Immature natural killer cell (primary cell): ENCODE measurements at regions not wholly inside any gene's neighbourhood (a gene's known extent, or its start where the extent isn't known, plus 50 kb on each side); places are given as distances from the start of the nearest gene placed in this dataset.
"Not testable (repeated sequence)": the region's sequence is repeated elsewhere in the genome, so short reads cannot be mapped to it uniquely, and the experiment has no call there.

Experiments used
- DNase-seq, 3 donors: peaks; one replicate each; pipeline ENCODE4 v3.0.0; 2022; ENCODE audit warnings: mixed read lengths in 1 of 3
- H3K27ac Mint-ChIP-seq, 6 donors: one replicate each; pipeline ENCODE4 v1.8.0; 2020; ENCODE audit warnings: mixed read lengths in 6 of 6, mild to moderate bottlenecking in 5 of 6, inconsistent platforms in 4 of 6, moderate library complexity in 3 of 6
- H3K27me3 Mint-ChIP-seq, 3 donors: one replicate each; pipeline ENCODE4 v1.8.0; 2020 to 2021; ENCODE audit warnings: low read depth in 3 of 3, mild to moderate bottlenecking in 3 of 3, mixed read lengths in 3 of 3, moderate library complexity in 3 of 3, inconsistent platforms in 1 of 3
- H3K36me3 Mint-ChIP-seq, 3 donors: one replicate each; pipeline ENCODE4 v1.8.0; 2020; ENCODE audit warnings: mixed read lengths in 3 of 3, inconsistent platforms in 2 of 3, mild to moderate bottlenecking in 2 of 3
- H3K4me1 Mint-ChIP-seq, 2 donors: one replicate each; pipeline ENCODE4 v1.8.0; 2020; ENCODE audit warnings: inconsistent platforms in 2 of 2, mild to moderate bottlenecking in 2 of 2, mixed read lengths in 2 of 2, moderate library complexity in 1 of 2
- H3K4me3 Mint-ChIP-seq, 5 donors: one replicate each; pipeline ENCODE4 v1.8.0; 2020; ENCODE audit warnings: mild to moderate bottlenecking in 5 of 5, mixed read lengths in 5 of 5, inconsistent platforms in 3 of 5, moderate library complexity in 3 of 5
- H3K9me3 Mint-ChIP-seq, 6 donors: one replicate each; pipeline ENCODE4 v1.8.0; 2020; ENCODE audit warnings: mild to moderate bottlenecking in 6 of 6, mixed read lengths in 6 of 6, inconsistent platforms in 4 of 6, moderate library complexity in 3 of 6

DNA sequence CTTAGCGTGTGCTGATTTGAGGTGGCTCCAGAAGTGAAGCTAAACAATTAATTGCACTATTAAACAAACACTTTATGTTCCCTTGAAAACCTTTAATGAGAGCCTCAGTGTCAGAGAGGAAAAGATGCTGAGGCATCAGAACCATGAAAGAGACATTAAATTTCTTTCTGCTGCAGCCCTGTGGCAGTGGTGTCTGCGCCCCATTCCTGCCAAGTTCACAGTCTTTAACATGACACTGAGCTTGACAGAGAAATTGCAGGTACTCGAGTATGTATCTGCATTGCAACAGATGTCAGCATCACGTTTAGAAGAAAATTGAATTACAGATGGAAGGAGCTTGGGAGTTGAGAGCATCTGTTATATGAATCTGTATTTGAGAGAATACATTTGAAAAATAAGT lies 111.3 kb upstream of the CREB1 start:
- no peak overlapping the region for H3K4me3 Mint-ChIP-seq
- peaks cover 0 to 13% (median 7%) of the 10 kb centered on the region in 6 donors for H3K9me3 Mint-ChIP-seq
- H3K36me3 Mint-ChIP-seq = peaks cover 0 to 5% (median 0%) of the 10 kb centered on the region in 3 donors
- H3K4me1 Mint-ChIP-seq = peaks cover 17 to 35% of the 10 kb centered on the region in 2 donors
- H3K27me3 Mint-ChIP-seq = peaks cover 17 to 24% (median 18%) of the 10 kb centered on the region in 3 donors
- H3K27ac Mint-ChIP-seq = no peak overlapping the region
- DNase-seq = no peak

DNA sequence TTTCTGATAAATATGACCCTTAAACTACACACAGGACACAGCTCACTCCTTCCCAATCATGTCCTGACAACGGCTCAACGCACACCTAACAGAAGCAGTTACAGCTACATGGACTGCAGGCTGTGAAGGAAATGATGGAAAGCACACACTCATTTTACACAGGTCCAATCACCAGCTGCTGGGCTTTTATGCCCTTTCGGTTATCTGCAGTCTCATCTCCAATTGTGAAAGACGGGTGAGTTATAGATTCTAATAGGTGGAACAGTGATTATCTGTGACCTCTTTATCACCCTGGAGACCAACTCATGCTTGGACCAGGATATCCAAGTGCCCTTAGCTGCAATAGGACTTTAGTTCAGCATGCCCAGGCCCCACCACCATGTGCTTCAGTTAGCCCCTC lies 110.4 kb upstream of the CREB1 start:
- Mint-ChIP-seq H3K36me3 (peaks cover 0 to 5% (median 0%) of the 10 kb centered on the region in 3 donors), H3K4me3 (no peak overlapping the region), H3K4me1 (peaks cover 26 to 44% of the 10 kb centered on the region in 2 donors), H3K9me3 (peaks cover 3 to 18% (median 12%) of the 10 kb centered on the region in 6 donors), H3K27me3 (peaks cover 22 to 25% (median 23%) of the 10 kb centered on the region in 3 donors), H3K27ac (no peak overlapping the region)
- DNase-seq = no peak

DNA sequence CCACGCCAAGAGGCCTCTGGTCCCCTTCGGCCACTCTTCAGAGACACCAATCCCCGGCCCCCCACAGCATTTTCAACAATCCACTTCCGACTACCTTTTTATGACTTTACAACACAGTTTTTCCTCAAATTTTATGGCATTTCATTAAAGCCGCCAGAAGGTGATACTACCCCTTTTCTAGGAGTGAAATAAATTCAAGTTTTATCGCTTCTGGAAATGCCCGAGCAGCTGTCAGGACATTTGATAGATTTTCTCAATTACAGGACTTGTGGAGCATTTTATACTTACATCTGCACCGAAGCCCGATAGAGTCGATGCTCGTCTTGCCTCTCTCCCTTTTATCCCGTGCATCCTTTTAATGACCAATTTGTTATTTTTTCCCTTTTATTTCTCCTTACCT lies 108.1 kb upstream of the CREB1 start:
- Mint-ChIP-seq H3K36me3 (peaks cover 0 to 5% (median 0%) of the 10 kb centered on the region in 3 donors), H3K4me1 (peaks cover 36 to 57% of the 10 kb centered on the region in 2 donors), H3K4me3 (no peak overlapping the region), H3K9me3 (peaks cover 3 to 18% (median 12%) of the 10 kb centered on the region in 6 donors), H3K27me3 (peaks cover 20 to 23% (median 22%) of the 10 kb centered on the region in 3 donors), H3K27ac (no peak overlapping the region)
- DNase-seq = no peak

DNA sequence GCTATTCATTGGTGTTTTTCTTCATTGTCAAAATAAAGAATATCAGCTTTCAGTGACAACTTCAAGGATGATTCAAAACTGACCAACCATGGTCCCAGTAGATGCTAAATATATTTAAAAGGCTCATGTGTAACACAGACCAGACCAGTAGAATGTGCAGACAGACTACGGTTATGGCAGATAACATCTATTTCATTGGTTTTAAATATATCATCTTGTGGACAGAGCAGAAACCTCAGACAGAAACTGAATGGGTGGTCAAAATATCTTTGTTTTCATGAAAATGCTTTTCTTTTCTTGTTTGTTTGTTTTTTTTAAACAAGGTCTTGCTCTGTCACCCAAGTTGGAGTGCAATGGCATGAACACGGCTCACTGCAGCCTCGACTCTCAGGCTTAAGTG lies 107.4 kb upstream of the CREB1 start:
- H3K9me3 Mint-ChIP-seq = peaks cover 3 to 18% (median 12%) of the 10 kb centered on the region in 6 donors
- peaks cover 34 to 49% of the 10 kb centered on the region in 2 donors for H3K4me1 Mint-ChIP-seq
- peak in 1 of 3 donors; percentile 2 for DNase-seq
- H3K27ac Mint-ChIP-seq = peak overlapping the region in 2 of 6 donors; percentile 11 to 73
- peaks cover 20 to 23% (median 22%) of the 10 kb centered on the region in 3 donors for H3K27me3 Mint-ChIP-seq
- peak overlapping the region in 1 of 5 donors; percentile 76 for H3K4me3 Mint-ChIP-seq
- peaks cover 0 to 5% (median 0%) of the 10 kb centered on the region in 3 donors for H3K36me3 Mint-ChIP-seq

DNA sequence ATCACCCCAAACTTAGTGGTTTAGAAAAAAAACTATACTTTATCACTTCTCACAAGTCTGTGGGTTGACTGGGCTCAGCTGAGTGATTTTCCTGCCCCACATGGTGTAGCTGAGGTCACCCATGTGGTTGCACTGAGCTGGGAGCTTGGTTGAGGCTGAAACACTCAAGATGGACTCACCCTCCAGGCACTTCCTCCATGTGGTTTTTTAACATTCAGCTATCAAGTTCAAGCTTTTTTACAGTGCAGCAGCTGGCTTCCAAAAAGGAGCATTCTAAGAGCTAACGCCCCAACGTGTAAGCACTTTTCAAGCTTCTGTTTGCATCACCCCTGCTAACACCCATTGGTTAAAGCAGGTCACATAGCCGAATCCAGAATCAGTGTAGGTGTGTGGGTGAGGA lies 105.9 kb upstream of the CREB1 start:
- peaks cover 32 to 43% of the 10 kb centered on the region in 2 donors for H3K4me1 Mint-ChIP-seq

DNA sequence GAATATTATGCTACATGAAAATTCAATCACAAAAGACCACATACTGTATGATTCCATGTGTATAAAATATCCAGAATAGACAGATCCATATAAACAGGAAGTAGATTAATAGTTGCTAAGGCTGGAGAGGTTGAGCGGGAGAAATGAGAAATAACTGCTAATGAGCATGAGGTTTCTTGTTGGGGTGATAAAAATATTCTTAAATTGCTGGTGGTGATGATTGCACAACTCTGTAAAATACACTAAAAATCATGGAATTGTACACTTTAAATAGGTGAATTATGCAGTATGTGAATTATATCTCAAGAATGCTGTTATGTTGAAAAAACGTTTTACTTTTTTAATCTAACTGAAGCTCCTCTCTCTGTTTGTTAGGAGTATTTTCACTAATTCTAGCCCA lies 101.8 kb upstream of the CREB1 start:
- no peak overlapping the region for H3K4me3 Mint-ChIP-seq
- H3K27me3 Mint-ChIP-seq = peaks cover 9 to 13% (median 11%) of the 10 kb centered on the region in 3 donors
- H3K4me1 Mint-ChIP-seq = peaks cover 23 to 29% of the 10 kb centered on the region in 2 donors
- DNase-seq = no peak
- H3K27ac Mint-ChIP-seq = no peak overlapping the region
- peaks cover 3 to 11% (median 7%) of the 10 kb centered on the region in 6 donors for H3K9me3 Mint-ChIP-seq
- H3K36me3 Mint-ChIP-seq = no peaks in the 10 kb centered on the region

More for the DNA sequence above, 105.9 kb upstream of the CREB1 start:
- Mint-ChIP-seq H3K27me3 (peaks cover 19 to 20% (median 19%) of the 10 kb centered on the region in 3 donors), H3K36me3 (peaks cover 0 to 5% (median 0%) of the 10 kb centered on the region in 3 donors), H3K27ac (peak overlapping the region; percentile 55 to 85 (median 75)), H3K9me3 (peaks cover 3 to 18% (median 12%) of the 10 kb centered on the region in 6 donors), H3K4me3 (peak overlapping the region; percentile 58 to 76 (median 67))
- DNase-seq = peak; percentile 81 to 84 (median 83)

DNA sequence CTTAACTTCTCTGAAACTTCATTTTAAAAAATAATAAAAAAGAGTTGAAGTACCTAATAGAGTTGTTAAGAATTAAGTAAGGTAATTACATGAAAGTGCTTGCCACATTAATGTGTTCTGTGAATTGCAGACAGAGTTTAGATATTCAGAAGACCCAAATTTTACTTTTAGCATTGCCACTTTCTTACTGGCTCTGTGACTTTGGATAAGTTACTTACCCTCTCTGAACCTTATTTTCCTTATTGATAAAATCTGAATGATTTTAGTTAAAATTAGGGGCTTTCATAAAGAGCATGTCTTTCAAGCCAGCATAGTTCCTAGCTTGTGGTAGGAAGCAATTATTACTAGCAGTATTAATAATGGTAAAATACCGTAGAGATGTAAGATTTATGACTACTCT lies 101.2 kb upstream of the CREB1 start:
- peaks cover 17 to 23% of the 10 kb centered on the region in 2 donors for H3K4me1 Mint-ChIP-seq
- peaks cover 3 to 5% (median 3%) of the 10 kb centered on the region in 6 donors for H3K9me3 Mint-ChIP-seq
- peaks cover 3 to 13% (median 7%) of the 10 kb centered on the region in 3 donors for H3K27me3 Mint-ChIP-seq
- no peak overlapping the region for H3K27ac Mint-ChIP-seq
- H3K36me3 Mint-ChIP-seq = no peaks in the 10 kb centered on the region
- no peak for DNase-seq
- H3K4me3 Mint-ChIP-seq = no peak overlapping the region

DNA sequence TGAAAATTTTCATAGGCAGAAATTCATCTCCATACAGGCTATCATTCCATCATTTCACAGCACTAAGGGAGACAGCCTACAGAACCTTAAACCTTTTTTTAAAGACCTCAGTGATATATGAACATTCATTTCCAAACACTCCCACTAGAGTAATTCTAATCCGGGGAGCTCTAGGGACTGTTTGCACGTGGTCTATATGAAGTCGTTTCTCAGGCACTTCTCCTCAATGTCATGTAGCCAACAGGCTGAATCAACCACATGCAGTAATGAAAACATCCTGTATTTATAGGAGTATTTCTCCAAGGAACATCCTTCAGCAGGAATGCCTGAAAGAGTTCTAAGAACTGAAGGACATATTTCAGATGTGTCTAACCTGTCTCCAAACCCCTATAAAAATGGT lies 97.3 kb upstream of the CREB1 start:
- H3K36me3 Mint-ChIP-seq = no peaks in the 10 kb centered on the region
- no peaks in the 10 kb centered on the region for H3K9me3 Mint-ChIP-seq
- no peak overlapping the region for H3K27ac Mint-ChIP-seq

DNA sequence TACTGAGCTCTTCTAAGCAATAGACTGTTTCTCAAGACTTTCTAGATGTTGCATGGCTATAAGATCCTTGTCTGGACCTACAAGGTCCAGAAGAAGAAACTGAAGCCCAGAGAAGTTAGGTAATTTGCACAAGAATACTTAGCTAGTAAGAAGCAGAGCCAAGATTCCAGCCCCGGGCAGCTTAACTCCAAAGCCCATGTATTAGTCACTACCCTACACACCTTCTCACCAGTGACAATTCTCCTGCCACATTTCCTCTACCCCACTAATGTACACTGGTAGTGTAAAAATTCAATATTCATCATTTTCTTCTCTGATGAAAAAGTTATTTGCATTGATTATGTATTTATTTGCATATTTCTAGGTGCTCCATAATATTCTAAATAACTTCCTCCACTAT lies 95.5 kb upstream of the CREB1 start:
- no peak overlapping the region for H3K27ac Mint-ChIP-seq
- DNase-seq = no peak
- peaks cover 0 to 9% (median 5%) of the 10 kb centered on the region in 3 donors for H3K27me3 Mint-ChIP-seq
- no peak overlapping the region for H3K4me3 Mint-ChIP-seq
- no peaks in the 10 kb centered on the region for H3K9me3 Mint-ChIP-seq
- no peaks in the 10 kb centered on the region for H3K36me3 Mint-ChIP-seq
- no peaks in the 10 kb centered on the region for H3K4me1 Mint-ChIP-seq

More for the DNA sequence above, 97.3 kb upstream of the CREB1 start:
- no peak for DNase-seq
- Mint-ChIP-seq H3K4me1 (no peaks in the 10 kb centered on the region), H3K4me3 (no peak overlapping the region), H3K27me3 (peaks cover 0 to 10% (median 5%) of the 10 kb centered on the region in 3 donors)

DNA sequence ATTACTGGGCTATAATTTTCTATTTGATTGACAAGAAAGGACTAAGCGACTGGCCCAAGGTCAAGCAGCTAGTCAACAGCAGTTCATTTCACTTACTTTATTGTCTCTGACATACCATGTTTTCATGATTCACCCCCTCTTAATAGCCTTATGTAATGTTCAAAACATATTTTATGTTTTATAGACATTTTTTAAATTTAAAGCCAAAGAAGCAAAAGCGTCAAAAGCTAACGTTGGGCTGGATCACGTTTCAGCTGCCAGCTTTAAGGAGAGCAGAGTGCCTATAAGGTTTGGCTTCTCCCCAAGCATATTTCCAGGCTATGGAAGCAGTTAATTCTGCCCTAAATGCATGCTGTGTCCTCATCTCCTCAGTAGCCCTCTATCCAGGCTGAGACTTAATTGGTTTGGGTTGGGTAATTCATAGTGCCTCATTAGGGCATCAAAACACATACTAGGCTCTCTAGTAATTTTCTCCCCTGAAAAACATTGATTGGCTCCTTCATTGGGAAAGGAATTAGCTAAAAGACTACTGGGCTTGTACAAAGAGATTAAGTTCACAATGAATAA lies 94.8 kb upstream of the CREB1 start:
- H3K9me3 Mint-ChIP-seq = no peaks in the 10 kb centered on the region
- no peak overlapping the region for H3K4me3 Mint-ChIP-seq
- H3K27me3 Mint-ChIP-seq = peaks cover 2 to 5% (median 4%) of the 10 kb centered on the region in 3 donors
- DNase-seq = no peak
- no peak overlapping the region for H3K27ac Mint-ChIP-seq
- no peaks in the 10 kb centered on the region for H3K4me1 Mint-ChIP-seq
- H3K36me3 Mint-ChIP-seq = no peaks in the 10 kb centered on the region

DNA sequence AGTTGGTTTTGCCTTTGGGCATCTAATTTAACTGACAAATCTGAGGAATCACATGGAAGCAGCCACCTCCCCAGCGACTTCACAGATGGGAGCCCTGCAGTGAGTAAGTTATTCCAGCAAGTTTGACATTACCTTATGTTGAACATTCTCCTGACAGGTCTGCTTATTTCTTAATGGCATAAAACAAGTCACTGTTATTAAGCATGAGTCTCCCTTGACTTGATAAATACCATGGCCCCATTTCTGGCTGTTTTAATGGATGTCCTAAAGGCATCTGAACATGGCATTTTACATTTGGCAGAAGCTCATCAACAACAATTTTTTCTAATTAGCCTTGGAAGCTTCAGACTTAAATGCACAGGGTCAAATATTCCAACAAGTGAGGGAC lies 92.6 kb upstream of the CREB1 start:
- H3K4me1 Mint-ChIP-seq = no peaks in the 10 kb centered on the region
- H3K27me3 Mint-ChIP-seq = peaks cover 0 to 5% (median 2%) of the 10 kb centered on the region in 3 donors
- H3K9me3 Mint-ChIP-seq = no peaks in the 10 kb centered on the region
- no peak overlapping the region for H3K27ac Mint-ChIP-seq
- no peaks in the 10 kb centered on the region for H3K36me3 Mint-ChIP-seq
- no peak for DNase-seq
- no peak overlapping the region for H3K4me3 Mint-ChIP-seq

DNA sequence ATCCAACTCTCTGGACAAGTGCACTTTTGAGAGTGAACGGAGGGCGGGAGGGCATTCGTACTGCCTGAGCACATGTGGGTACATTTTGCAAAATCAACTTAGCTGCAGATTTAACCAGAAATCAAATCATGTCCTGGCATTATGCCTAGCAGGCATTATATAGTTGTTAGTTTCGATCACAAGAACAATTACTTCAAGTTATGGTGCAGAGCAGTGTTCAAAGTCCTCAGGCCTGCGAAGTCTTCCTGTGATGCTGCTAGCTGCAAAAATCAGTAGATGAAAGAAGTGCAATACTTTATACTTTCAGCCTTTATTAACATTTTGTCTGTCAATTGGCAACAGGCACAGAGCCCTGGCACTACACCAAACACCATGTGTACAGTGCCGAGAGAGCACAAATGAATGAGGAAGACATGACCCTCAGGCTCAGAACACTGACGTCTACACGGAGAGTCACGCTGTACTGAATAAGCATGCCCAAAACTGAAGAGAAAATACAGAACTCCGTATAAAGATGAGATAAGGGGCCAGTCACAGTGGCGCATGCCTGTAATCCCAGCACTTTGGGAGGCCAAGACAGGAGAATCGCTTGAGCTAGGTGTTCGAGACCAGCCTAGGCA lies 92.1 kb upstream of the CREB1 start:
- Mint-ChIP-seq H3K27ac (no peak overlapping the region), H3K4me1 (peaks cover 0 to 1% of the 10 kb centered on the region in 2 donors), H3K27me3 (peaks cover 0 to 5% (median 2%) of the 10 kb centered on the region in 3 donors), H3K36me3 (peaks cover 0 to under 1% (median 0%) of the 10 kb centered on the region in 3 donors), H3K4me3 (no peak overlapping the region), H3K9me3 (no peaks in the 10 kb centered on the region)
- DNase-seq = no peak

DNA sequence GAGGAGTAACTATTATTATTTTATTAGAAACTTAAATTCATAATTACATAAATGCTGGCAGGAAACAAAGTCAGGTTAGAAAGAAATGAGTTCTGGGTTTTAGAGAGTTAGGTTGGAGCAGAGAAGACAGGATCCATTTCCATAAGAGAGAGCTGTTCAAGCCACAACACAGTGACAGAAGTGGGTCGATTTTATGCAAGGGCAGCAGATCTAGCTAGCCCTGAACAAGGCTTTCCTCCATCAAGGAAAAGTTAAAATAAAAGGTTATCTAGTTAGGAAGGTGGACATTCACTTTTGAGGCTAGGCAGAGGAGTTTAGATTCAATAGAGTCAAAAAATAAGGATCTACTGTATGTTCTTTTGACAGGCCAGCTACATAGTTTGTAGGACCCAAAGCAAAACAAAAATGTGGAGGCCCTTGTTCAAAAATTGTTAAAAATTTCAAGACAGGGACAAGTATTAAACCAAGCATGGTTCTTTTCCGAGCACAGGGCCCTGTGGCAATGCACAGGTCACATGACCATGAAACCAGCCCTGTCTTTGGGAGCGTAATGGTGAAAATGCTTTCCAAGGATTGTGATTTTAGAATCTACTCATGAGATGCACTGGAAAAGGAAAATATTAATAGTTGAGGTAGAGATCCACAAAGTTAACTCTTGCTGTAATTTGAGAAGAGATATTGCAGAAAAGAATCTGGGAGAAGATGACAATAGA lies 91.2 kb upstream of the CREB1 start:
- no peak for DNase-seq
- H3K4me3 Mint-ChIP-seq = no peak overlapping the region
- no peak overlapping the region for H3K27ac Mint-ChIP-seq
- no peaks in the 10 kb centered on the region for H3K9me3 Mint-ChIP-seq
- peaks cover 0 to 3% (median 0%) of the 10 kb centered on the region in 3 donors for H3K36me3 Mint-ChIP-seq
- H3K27me3 Mint-ChIP-seq = peaks cover 0 to 5% (median 2%) of the 10 kb centered on the region in 3 donors
- H3K4me1 Mint-ChIP-seq = peaks cover 0 to 4% of the 10 kb centered on the region in 2 donors

DNA sequence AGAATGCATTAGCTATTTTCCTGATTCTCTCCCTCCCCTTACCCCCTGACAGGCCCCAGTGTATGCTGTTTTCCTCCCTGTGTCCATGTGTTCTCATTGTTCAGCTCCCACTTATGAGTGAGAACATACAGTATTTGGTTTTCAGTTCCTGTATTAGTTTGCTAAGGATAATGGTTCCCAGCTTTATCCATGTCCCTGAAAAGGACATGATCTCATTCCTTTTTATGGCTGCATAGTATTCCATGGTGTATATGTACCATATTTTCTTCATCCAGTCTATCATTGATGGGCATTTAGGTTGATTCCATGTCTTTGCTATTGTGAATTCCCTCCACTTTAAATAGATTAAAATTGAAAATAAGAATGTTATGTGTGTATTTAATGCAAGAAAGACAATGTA lies 89.9 kb upstream of the CREB1 start:
- H3K36me3 Mint-ChIP-seq, H3K27me3 Mint-ChIP-seq, H3K4me3 Mint-ChIP-seq, DNase-seq, H3K27ac Mint-ChIP-seq, H3K4me1 Mint-ChIP-seq, H3K9me3 Mint-ChIP-seq: not testable (repeated sequence)
